Muscle layer of colon (tissue), 2 donors: ENCODE measurements at regions not wholly inside any gene's neighbourhood (a gene's known extent, or its start where the extent isn't known, plus 50 kb on each side); places are given as distances from the start of the nearest gene placed in this dataset.

Experiments
- H3K27ac ChIP-seq: one replicate; pipeline ENCODE4 v1.7.0; 2013; ENCODE audit warnings: low read depth, mild to moderate bottlenecking, low read length, moderate library complexity
- H3K27me3 ChIP-seq, 2 donors: one replicate each; pipeline ENCODE4 v1.7.0; 2013; ENCODE audit warnings: low read length in 2 of 2, mild to moderate bottlenecking in 2 of 2; ENCODE audit not compliant: insufficient read depth in 2 of 2, control insufficient read depth in 1 of 2
- H3K36me3 ChIP-seq: one replicate; pipeline ENCODE4 v1.7.0; 2013; ENCODE audit warnings: mild to moderate bottlenecking, low read length; ENCODE audit not compliant: insufficient read depth
- H3K4me1 ChIP-seq: one replicate; pipeline ENCODE4 v1.7.0; 2013; ENCODE audit warnings: mild to moderate bottlenecking, low read length; ENCODE audit not compliant: insufficient read depth
- H3K4me3 ChIP-seq, 2 donors: one replicate each; pipeline ENCODE4 v1.7.0; 2013; ENCODE audit warnings: low read length in 2 of 2, low read depth in 1 of 2, mild to moderate bottlenecking in 1 of 2, moderate library complexity in 1 of 2
- H3K9ac ChIP-seq: one replicate; pipeline ENCODE4 v1.7.0; 2013; ENCODE audit warnings: low read length
- H3K9me3 ChIP-seq: one replicate; pipeline ENCODE4 v1.7.0; 2013; ENCODE audit warnings: mild to moderate bottlenecking, low read length
- donor health status: abdominal sarcoma.
- donor health status: Adenocarcinoma of cecum.

- Histone ChIP-seq H3K9ac (no peak overlapping the region), H3K4me1 (no peaks in the 10 kb centered on the region), H3K4me3 (no peak overlapping the region), H3K27me3 (no peaks in the 10 kb centered on the region), H3K9me3 (no peaks in the 10 kb centered on the region), H3K27ac (no peak overlapping the region), H3K36me3 (no peaks in the 10 kb centered on the region)
Observed at GRCh38 chr3:76078101-76078500, 292.8 kb upstream of the ZNF717 start.

- H3K4me3 ChIP-seq, result no peak overlapping the region
- H3K27me3 ChIP-seq, result no peaks in the 10 kb centered on the region
- no peak overlapping the region for H3K9ac ChIP-seq
- no peaks in the 10 kb centered on the region for H3K4me1 ChIP-seq
- H3K9me3 ChIP-seq, result no peaks in the 10 kb centered on the region
- H3K27ac ChIP-seq, result no peak overlapping the region
- H3K36me3 ChIP-seq, result no peaks in the 10 kb centered on the region
Observed at GRCh38 chr3:76083992-76084391, 298.6 kb upstream of the ZNF717 start.

DNA sequence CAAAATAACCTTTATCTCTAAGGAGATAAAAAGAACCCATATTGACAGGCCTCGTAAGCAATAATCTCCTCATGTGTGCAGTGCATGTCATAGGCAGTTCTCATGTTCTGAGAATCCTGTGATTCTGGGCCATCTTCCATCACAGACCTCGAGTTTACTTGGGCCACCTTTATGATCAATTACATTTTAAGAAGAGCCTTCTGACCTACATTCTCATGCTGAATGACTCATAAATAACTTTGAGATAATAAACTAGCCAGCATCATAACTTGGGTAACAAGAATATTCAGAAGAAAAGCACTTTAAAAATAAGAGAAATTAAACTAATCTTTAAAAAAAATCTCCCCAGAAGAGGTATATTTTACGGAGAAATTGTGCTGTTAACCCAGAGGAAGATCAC, 310.7 kb upstream of the ZNF717 start:
- H3K27me3 ChIP-seq, result no peaks in the 10 kb centered on the region
- no peaks in the 10 kb centered on the region for H3K9me3 ChIP-seq

DNA sequence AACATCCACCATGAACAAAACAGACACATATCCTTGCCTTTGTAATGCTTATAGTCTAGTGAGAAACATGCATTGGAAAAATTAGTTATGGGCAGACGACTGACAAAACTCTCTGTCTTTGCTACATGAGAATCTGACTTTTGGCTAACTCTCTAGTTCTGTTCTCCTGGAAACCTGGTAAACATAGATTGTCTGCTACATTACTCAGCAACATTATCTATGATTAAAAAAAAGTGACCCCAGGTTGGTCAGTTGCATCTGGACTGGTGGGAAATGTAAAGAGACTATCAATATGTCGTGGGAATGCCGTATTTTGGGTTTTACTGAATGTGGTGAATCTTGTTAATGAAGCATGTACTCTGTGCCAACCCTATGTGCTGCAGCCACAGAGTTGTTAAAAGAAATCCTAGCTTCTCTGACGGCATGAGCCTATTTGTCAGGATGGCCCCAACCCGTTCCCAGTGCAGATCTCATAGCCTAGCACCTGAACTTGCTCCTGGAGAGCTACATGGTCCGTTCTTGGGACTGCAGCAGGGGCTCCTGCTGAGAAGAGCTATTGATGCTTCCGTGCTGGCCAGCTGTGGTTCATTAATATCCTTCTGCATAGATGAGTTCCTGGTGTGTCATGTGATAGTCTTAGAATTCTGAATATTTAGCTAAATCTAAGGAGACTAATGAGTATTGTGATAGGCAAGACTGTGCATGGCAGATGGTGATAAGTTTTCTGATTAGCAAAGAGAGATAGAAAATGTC, 311.7 kb upstream of the ZNF717 start:
- Histone ChIP-seq H3K9me3 (no peaks in the 10 kb centered on the region), H3K27ac (no peak overlapping the region), H3K27me3 (no peaks in the 10 kb centered on the region), H3K9ac (no peak overlapping the region), H3K36me3 (no peaks in the 10 kb centered on the region), H3K4me1 (no peaks in the 10 kb centered on the region), H3K4me3 (no peak overlapping the region)

More for the DNA sequence above, 310.7 kb upstream of the ZNF717 start:
- Histone ChIP-seq H3K4me3 (no peak overlapping the region), H3K4me1 (no peaks in the 10 kb centered on the region), H3K27ac (no peak overlapping the region), H3K36me3 (no peaks in the 10 kb centered on the region), H3K9ac (no peak overlapping the region)

DNA sequence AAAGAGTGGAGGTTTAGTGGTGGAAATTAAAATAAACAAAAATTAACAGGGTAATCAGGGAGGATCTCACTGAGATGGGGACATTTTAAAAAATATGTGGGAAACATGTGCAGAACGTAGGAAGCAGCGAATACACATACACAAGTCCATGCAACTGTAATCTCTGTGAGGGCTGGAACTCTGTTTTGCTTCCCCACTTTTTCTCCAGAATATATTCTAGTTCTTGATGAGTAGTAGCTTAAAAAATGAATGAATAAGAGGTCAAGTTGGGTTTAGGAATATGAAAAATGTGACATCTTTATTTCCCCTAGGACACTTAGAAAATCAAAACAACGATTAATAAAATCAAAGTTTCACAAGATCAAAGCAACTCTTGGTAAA, 312.2 kb upstream of the ZNF717 start:
- no peaks in the 10 kb centered on the region for H3K36me3 ChIP-seq
- H3K9ac ChIP-seq, result no peak overlapping the region
- H3K9me3 ChIP-seq, result no peaks in the 10 kb centered on the region
- no peaks in the 10 kb centered on the region for H3K4me1 ChIP-seq
- no peaks in the 10 kb centered on the region for H3K27me3 ChIP-seq
- H3K27ac ChIP-seq, result no peak overlapping the region
- H3K4me3 ChIP-seq, result no peak overlapping the region

DNA sequence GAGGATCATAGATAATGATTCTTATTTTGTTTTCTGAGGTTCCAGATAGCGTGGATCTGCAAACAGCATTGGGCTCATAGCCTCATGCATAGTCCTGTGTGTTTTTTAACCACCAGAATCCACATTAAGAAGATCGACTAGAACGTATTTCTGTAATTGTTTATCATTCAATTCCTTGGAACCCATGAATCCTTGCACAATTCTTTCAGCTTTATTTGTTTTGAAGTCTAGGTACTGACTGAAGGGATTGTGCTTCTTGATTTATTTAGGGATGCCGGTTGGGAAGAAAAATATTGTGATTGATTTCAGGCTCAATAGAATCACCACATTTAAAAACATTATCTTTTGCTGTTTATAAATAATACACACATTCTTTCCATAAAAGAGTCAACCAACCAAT, 314.6 kb upstream of the ZNF717 start:
- Histone ChIP-seq H3K27ac (no peak overlapping the region), H3K27me3 (no peaks in the 10 kb centered on the region), H3K4me1 (no peaks in the 10 kb centered on the region), H3K4me3 (no peak overlapping the region), H3K36me3 (no peaks in the 10 kb centered on the region), H3K9me3 (no peaks in the 10 kb centered on the region), H3K9ac (no peak overlapping the region)

- Histone ChIP-seq H3K27ac (no peak overlapping the region), H3K9ac (no peak overlapping the region), H3K36me3 (no peaks in the 10 kb centered on the region), H3K27me3 (no peaks in the 10 kb centered on the region), H3K9me3 (no peaks in the 10 kb centered on the region), H3K4me1 (no peaks in the 10 kb centered on the region), H3K4me3 (no peak overlapping the region)
Observed at GRCh38 chr3:76107935-76108570, 322.7 kb upstream of the ZNF717 start.

DNA sequence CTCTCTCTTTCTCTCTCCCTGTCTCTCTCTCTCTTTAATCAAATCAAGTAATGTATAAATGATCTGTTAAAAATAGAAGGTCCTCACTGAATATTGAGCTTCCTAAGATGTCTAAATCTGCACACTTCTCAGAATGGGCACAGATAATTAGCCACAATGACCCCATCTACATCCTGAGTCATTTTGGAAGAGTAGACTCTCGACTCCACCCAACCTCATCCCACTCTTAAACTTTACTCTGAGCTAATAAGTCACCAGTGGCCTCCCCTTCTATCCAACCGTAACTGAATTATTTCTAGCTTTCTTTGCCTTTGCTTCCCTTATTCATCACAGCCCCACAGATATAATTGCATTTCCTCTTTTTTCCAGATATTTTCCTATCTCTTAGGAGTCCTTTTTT, 326.5 kb upstream of the ZNF717 start:
- Histone ChIP-seq H3K27me3 (no peaks in the 10 kb centered on the region), H3K27ac (no peak overlapping the region), H3K4me3 (no peak overlapping the region)

GRCh38 chr3:76122007-76122406, 336.7 kb upstream of the ZNF717 start:
- Histone ChIP-seq H3K4me1 (no peaks in the 10 kb centered on the region), H3K27ac (no peak overlapping the region), H3K36me3 (no peaks in the 10 kb centered on the region), H3K9me3 (no peaks in the 10 kb centered on the region), H3K4me3 (no peak overlapping the region), H3K9ac (no peak overlapping the region), H3K27me3 (no peaks in the 10 kb centered on the region)

More for the DNA sequence above, 326.5 kb upstream of the ZNF717 start:
- Histone ChIP-seq H3K4me1 (no peaks in the 10 kb centered on the region), H3K9ac (no peak overlapping the region), H3K9me3 (no peaks in the 10 kb centered on the region), H3K36me3 (no peaks in the 10 kb centered on the region)

DNA sequence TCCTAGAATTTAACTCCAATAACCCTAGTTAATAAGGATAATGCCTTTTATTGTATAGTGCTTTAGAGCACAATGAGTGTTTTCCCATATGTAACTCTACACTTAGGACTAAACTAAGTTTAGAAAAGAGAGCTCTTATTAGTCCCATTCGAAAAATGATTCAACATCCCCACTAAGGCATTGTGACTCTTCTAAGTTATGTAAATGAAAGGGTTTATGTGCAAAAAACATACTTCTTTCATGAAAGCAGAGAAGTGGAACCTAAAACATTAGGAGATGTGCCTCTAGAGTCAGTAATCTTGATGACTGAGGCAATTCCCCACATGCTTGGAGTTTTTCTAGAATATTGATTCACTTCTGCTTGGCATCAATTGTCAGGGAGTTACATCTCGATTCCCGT, 344.1 kb upstream of the ZNF717 start:
- Histone ChIP-seq H3K9me3 (no peaks in the 10 kb centered on the region), H3K4me3 (no peak overlapping the region), H3K36me3 (no peaks in the 10 kb centered on the region), H3K4me1 (no peaks in the 10 kb centered on the region), H3K9ac (no peak overlapping the region), H3K27ac (no peak overlapping the region), H3K27me3 (no peaks in the 10 kb centered on the region)

DNA sequence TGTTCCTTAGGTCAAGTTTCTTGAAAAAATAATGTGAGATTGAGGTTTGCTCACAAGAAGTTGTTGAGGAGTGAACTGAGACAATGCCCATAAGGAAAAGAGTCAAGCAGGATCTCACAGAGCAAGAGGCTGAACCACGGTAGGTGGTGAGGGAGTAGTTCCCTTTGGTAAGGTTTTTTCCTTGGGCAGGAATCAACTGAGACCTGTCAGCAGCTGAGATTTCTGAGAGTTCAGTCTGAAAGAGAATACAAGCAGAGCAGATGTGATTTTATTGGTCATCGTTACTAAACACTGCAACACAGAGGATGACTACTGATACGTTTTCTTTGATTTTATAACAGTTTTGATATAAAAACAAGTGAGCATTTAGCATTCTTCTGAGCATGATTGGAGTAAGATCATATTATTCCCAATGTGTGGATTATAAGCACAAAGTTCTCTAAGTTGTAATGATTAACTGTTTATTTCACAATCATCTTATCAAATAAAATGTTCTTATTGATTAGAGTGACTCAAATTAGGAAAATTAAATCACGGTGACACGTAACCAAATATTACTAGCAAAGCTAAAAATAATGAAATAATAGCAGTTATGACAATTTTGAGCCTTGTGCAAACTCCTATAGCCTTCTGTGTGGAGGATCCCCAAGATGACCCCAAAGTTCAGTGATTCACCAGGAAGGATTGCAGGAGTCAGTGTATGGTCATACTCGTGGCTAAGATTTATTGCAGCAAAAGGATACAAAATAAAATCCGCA, 346.2 kb upstream of the ZNF717 start:
- H3K36me3 ChIP-seq, result no peaks in the 10 kb centered on the region
- no peaks in the 10 kb centered on the region for H3K9me3 ChIP-seq
- no peak overlapping the region for H3K9ac ChIP-seq
- H3K4me1 ChIP-seq, result no peaks in the 10 kb centered on the region
- no peak overlapping the region for H3K27ac ChIP-seq
- no peaks in the 10 kb centered on the region for H3K27me3 ChIP-seq
- H3K4me3 ChIP-seq, result no peak overlapping the region
